A549 (cell line): ENCODE measurements at regions not wholly inside any gene's neighbourhood (a gene's known extent, or its start where the extent isn't known, plus 50 kb on each side); places are given as distances from the start of the nearest gene placed in this dataset.

Source experiments
- ATAC-seq, 2 experiments: fragments of 200-7000 bp in 1 of 2; fragments of >200 bp in 1 of 2; cut with Nextera tagmentation in 1 of 2; cut with Tn5 transposase in 1 of 2; 3 replicates each; pipeline versions ENCODE4 v1.8.0 to v1.9.1; 2018 to 2020; ENCODE audit warnings: mild to moderate bottlenecking in 1 of 2, moderate library complexity in 1 of 2
- CTCF ChIA-PET: fragments of 300-600 bp; sonication (Branson Sonifier 250); formaldehyde crosslinking; extraction: SDS; loops from one replicate; lab custom pipeline; 2021; ENCODE audit warnings: antibody characterized with exemption, inconsistent platforms; lab: Yijun Ruan, JAX
- POLR2A ChIA-PET: fragments of 350-600 bp; formaldehyde crosslinking; extraction: SDS; loops from one replicate; lab custom pipeline; 2021; ENCODE audit warnings: antibody characterized with exemption, inconsistent platforms; lab: Yijun Ruan, JAX
- DNase-seq, 2 experiments: peaks; one replicate each; pipeline versions ENCODE4 v3.0.0 to v3.0.0-alpha.2; 2011 to 2016; ENCODE audit warnings: low read depth in 1 of 2, low spot score in 1 of 2
- FAIRE-seq: peaks from 2 replicates; lab custom pipeline; 2011; peaks lifted over from hg19 to GRCh38; lab: Jason Lieb, UNC
- H3K27ac ChIP-seq, 2 experiments: fragments of >200 bp; sonication (Bioruptor Twin); formaldehyde crosslinking; 3 replicates each; pipeline ENCODE4 v1.5.1; 2016 to 2017
- H3K4me1 ChIP-seq: fragments of >200 bp; sonication (Bioruptor Twin); formaldehyde crosslinking; 3 replicates; pipeline ENCODE4 v1.6.1; 2016
- H3K4me2 ChIP-seq: fragments of >200 bp; sonication (Bioruptor Twin); formaldehyde crosslinking; 3 replicates; pipeline ENCODE4 v1.6.1; 2016
- H3K4me3 ChIP-seq: fragments of >200 bp; sonication (Bioruptor Twin); formaldehyde crosslinking; 3 replicates; pipeline ENCODE4 v1.5.1; 2016
- H3K9me3 ChIP-seq: fragments of >200 bp; sonication (Bioruptor Twin); formaldehyde crosslinking; 3 replicates; pipeline ENCODE4 v1.6.1; 2016
- CBX8 ChIP-seq: fragments of 200-600 bp; sonication (generic); IDR thresholded peaks from 2 replicates; pipeline ENCODE4 v1.6.1; 2016
- CHD2 ChIP-seq: fragments of 150-350 bp; IDR thresholded peaks from 2 replicates; pipeline ENCODE4 v1.6.1; 2014; ENCODE audit warnings: low read length; ENCODE audit not compliant: partially characterized antibody
- CHD4 ChIP-seq: fragments of 200-600 bp; sonication (generic); IDR thresholded peaks from 2 replicates; pipeline ENCODE4 v1.6.1; 2016; ENCODE audit warnings: antibody characterized with exemption, mild to moderate bottlenecking, borderline replicate concordance
- ELK1 ChIP-seq: fragments of 150-350 bp; IDR thresholded peaks from 2 replicates; pipeline ENCODE4 v1.6.1; 2014; ENCODE audit warnings: low read depth, mild to moderate bottlenecking, low read length
- FOXS1 ChIP-seq: fragments of 250-450 bp; sonication (Bioruptor Pico); IDR thresholded peaks from 2 replicates; pipeline ENCODE4 v1.5.0; 2020; ENCODE audit warnings: mild to moderate bottlenecking, moderate library complexity
- HES2 ChIP-seq: fragments of >200 bp; sonication (Bioruptor Twin); formaldehyde crosslinking; IDR thresholded peaks from 2 replicates; pipeline ENCODE4 v1.6.1; 2016
- HEYL ChIP-seq: fragments of 250-450 bp; sonication (Bioruptor Pico); IDR thresholded peaks from 2 replicates; pipeline ENCODE4 v1.8.0; 2021; ENCODE audit warnings: mild to moderate bottlenecking, moderate library complexity
- HMGXB4 ChIP-seq: fragments of 250-450 bp; sonication (Bioruptor Pico); IDR thresholded peaks from 2 replicates; pipeline ENCODE4 v1.5.0; 2021; ENCODE audit warnings: mild to moderate bottlenecking, moderate library complexity, borderline replicate concordance
- HOXB5 ChIP-seq: fragments of 250-450 bp; sonication (Bioruptor Pico); IDR thresholded peaks from 2 replicates; pipeline ENCODE4 v1.5.0; 2020; ENCODE audit warnings: mild to moderate bottlenecking, moderate library complexity
- KDM5A ChIP-seq: fragments of 200-600 bp; sonication (generic); IDR thresholded peaks from 2 replicates; pipeline ENCODE4 v1.6.1; 2016; ENCODE audit warnings: antibody characterized with exemption, mild to moderate bottlenecking
- MAZ ChIP-seq: fragments of 150-350 bp; IDR thresholded peaks from 2 replicates; pipeline ENCODE4 v1.6.1; 2014; ENCODE audit warnings: antibody characterized with exemption, low read depth, low read length, borderline replicate concordance
- NFE2L2 ChIP-seq: fragments of 150-350 bp; conservative IDR thresholded peaks from 2 replicates; pipeline ENCODE4 v1.6.1; 2014; ENCODE audit warnings: low read length
- NPAS2 ChIP-seq: fragments of 250-450 bp; sonication (Bioruptor Pico); IDR thresholded peaks from 2 replicates; pipeline ENCODE4 v1.8.0; 2022; ENCODE audit warnings: mild to moderate bottlenecking, moderate library complexity, borderline replicate concordance
- RAD21 ChIP-seq, 2 experiments: fragments of >200 bp in 1 of 2; sonication (Bioruptor Twin) in 1 of 2; formaldehyde crosslinking in 1 of 2; IDR thresholded peaks in 1 of 2; conservative IDR thresholded peaks in 1 of 2; 2 replicates in 1 of 2; 3 replicates in 1 of 2; pipeline ENCODE4 v1.6.1; 2012 to 2018; ENCODE audit warnings: inconsistent platforms in 1 of 2
- RARB ChIP-seq: fragments of 250-450 bp; sonication (Bioruptor Pico); IDR thresholded peaks from 2 replicates; pipeline ENCODE4 v1.8.0; 2021; ENCODE audit warnings: mild to moderate bottlenecking, moderate library complexity
- RFX5 ChIP-seq: fragments of 450-650 bp; IDR thresholded peaks from 2 replicates; pipeline ENCODE4 v1.7.1; 2014; ENCODE audit warnings: antibody characterized with exemption, mild to moderate bottlenecking, moderate library complexity
- RNF2 ChIP-seq: fragments of 200-600 bp; sonication (generic); IDR thresholded peaks from 2 replicates; pipeline ENCODE4 v1.6.1; 2016; ENCODE audit warnings: low read depth, mild to moderate bottlenecking, antibody characterized with exemption, moderate library complexity, borderline replicate concordance
- SMC3 ChIP-seq: fragments of >200 bp; sonication (Bioruptor Twin); formaldehyde crosslinking; IDR thresholded peaks from 3 replicates; pipeline ENCODE4 v1.6.1; 2018; ENCODE audit warnings: inconsistent platforms
- TFCP2L1 ChIP-seq: fragments of 250-450 bp; sonication (Bioruptor Pico); IDR thresholded peaks from 2 replicates; pipeline ENCODE4 v1.5.0; 2021; ENCODE audit warnings: mild to moderate bottlenecking
- TP53 ChIP-seq: fragments of 250-450 bp; sonication (Bioruptor Pico); IDR thresholded peaks from 2 replicates; pipeline ENCODE4 v1.5.0; 2021; ENCODE audit warnings: mild to moderate bottlenecking, moderate library complexity
- ZC3H11A ChIP-seq: fragments of 450-650 bp; IDR thresholded peaks from 2 replicates; pipeline ENCODE4 v1.6.1; 2014; ENCODE audit warnings: antibody characterized with exemption, mild to moderate bottlenecking
- ZNF302 ChIP-seq: fragments of 250-450 bp; sonication (Bioruptor Pico); IDR thresholded peaks from 2 replicates; pipeline ENCODE4 v1.9.0; 2021; ENCODE audit warnings: inconsistent platforms, mild to moderate bottlenecking, moderate library complexity
- WGBS: methylation state at CpG from one replicate; pipeline ENCODE4 v1.1.6; 2017; ENCODE audit errors: missing lambda C conversion rate; 5-methylcytosine and 5-hydroxymethylcytosine counted together
- TF ChIP-seq, protein P1 (sequence below): IDR thresholded peaks from 2 replicates; pipeline ENCODE4 v1.6.1; 2012
- TF ChIP-seq, protein P2 (sequence below): IDR thresholded peaks from 2 replicates; pipeline ENCODE4 v1.6.1; 2012; ENCODE audit warnings: low read depth, borderline replicate concordance
- TF ChIP-seq, protein P3 (sequence below): fragments of 200-600 bp; sonication (generic); IDR thresholded peaks from 2 replicates; pipeline ENCODE4 v1.6.1; 2016; ENCODE audit warnings: antibody characterized with exemption, mild to moderate bottlenecking, moderate library complexity
- TF ChIP-seq, protein P4 (sequence below): fragments of >200 bp; sonication (Bioruptor Twin); formaldehyde crosslinking; IDR thresholded peaks from 3 replicates; pipeline ENCODE4 v1.6.1; 2016

- CTCF ChIA-PET, result no interaction called here
- FAIRE-seq (no peak), DNase-seq (no peak), ATAC-seq (no peak)
- TF ChIP-seq HES2, result no peak
- no peak for TF ChIP-seq CHD4
- TF ChIP-seq KDM5A, result no peak
- TF ChIP-seq RFX5, result no peak
- TF ChIP-seq MAZ, result no peak
- TF ChIP-seq, protein P1, sequence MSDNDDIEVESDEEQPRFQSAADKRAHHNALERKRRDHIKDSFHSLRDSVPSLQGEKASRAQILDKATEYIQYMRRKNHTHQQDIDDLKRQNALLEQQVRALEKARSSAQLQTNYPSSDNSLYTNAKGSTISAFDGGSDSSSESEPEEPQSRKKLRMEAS, result no peak
- no peak for TF ChIP-seq ZC3H11A
- no peak for TF ChIP-seq CHD2
- no peak for TF ChIP-seq NFE2L2
- no peak for TF ChIP-seq ZNF302 (CRISPR knock-in tag)
- TF ChIP-seq SMC3, result no peak
- TF ChIP-seq RNF2, result no peak
- TF ChIP-seq, protein P2, sequence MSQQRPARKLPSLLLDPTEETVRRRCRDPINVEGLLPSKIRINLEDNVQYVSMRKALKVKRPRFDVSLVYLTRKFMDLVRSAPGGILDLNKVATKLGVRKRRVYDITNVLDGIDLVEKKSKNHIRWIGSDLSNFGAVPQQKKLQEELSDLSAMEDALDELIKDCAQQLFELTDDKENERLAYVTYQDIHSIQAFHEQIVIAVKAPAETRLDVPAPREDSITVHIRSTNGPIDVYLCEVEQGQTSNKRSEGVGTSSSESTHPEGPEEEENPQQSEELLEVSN, result no peak
- no peak for TF ChIP-seq ELK1
- TF ChIP-seq, protein P3, sequence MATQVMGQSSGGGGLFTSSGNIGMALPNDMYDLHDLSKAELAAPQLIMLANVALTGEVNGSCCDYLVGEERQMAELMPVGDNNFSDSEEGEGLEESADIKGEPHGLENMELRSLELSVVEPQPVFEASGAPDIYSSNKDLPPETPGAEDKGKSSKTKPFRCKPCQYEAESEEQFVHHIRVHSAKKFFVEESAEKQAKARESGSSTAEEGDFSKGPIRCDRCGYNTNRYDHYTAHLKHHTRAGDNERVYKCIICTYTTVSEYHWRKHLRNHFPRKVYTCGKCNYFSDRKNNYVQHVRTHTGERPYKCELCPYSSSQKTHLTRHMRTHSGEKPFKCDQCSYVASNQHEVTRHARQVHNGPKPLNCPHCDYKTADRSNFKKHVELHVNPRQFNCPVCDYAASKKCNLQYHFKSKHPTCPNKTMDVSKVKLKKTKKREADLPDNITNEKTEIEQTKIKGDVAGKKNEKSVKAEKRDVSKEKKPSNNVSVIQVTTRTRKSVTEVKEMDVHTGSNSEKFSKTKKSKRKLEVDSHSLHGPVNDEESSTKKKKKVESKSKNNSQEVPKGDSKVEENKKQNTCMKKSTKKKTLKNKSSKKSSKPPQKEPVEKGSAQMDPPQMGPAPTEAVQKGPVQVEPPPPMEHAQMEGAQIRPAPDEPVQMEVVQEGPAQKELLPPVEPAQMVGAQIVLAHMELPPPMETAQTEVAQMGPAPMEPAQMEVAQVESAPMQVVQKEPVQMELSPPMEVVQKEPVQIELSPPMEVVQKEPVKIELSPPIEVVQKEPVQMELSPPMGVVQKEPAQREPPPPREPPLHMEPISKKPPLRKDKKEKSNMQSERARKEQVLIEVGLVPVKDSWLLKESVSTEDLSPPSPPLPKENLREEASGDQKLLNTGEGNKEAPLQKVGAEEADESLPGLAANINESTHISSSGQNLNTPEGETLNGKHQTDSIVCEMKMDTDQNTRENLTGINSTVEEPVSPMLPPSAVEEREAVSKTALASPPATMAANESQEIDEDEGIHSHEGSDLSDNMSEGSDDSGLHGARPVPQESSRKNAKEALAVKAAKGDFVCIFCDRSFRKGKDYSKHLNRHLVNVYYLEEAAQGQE, result no peak
- no peak for TF ChIP-seq HMGXB4 (CRISPR knock-in tag)
- TF ChIP-seq RAD21 (conservative IDR thresholded peaks at IDR 0.05 in 1 of 2, IDR thresholded peaks at IDR 0.05 in 1 of 2), result no peak
- no peak for TF ChIP-seq RARB
- no peak overlapping the region for H3K4me3 ChIP-seq
- POLR2A ChIA-PET, result no interaction called here
- no peaks in the 10 kb centered on the region for H3K9me3 ChIP-seq
- no peak overlapping the region for H3K4me2 ChIP-seq
- H3K27ac ChIP-seq, result no peak overlapping the region
- H3K4me1 ChIP-seq, result no peaks in the 10 kb centered on the region
Measured at GRCh38 chr18:44392933-44393332, 287.8 kb upstream of the SETBP1 start.

DNA sequence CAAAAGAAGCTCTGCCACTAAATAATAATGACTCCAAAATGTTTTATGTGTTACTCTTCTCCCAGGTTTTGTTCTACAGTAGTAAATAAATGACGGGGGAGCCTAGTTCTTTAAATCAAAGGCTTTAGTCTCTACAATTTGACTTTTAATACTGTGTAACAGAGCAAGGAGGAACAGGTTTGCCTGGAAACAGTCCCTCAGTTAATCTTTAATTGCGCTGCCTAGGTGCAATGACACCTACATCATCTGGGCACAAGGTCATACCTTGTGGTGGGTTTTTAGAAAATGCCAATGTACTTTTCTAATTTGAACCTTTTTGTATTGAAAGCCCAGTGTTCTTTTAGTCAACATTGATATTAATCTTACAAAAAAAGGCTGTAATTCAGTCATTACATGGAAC is 287.3 kb upstream of the SETBP1 start:
- no peaks in the 10 kb centered on the region for H3K9me3 ChIP-seq
- TF ChIP-seq RNF2 (no peak), TFCP2L1 (no peak), HEYL (CRISPR knock-in tag) (no peak), FOXS1 (CRISPR knock-in tag) (no peak), KDM5A (no peak), RFX5 (no peak), ZC3H11A (no peak), NPAS2 (CRISPR knock-in tag) (no peak), HOXB5 (CRISPR knock-in tag) (no peak), CBX8 (no peak), TP53 (no peak)
- TF ChIP-seq, protein P4, sequence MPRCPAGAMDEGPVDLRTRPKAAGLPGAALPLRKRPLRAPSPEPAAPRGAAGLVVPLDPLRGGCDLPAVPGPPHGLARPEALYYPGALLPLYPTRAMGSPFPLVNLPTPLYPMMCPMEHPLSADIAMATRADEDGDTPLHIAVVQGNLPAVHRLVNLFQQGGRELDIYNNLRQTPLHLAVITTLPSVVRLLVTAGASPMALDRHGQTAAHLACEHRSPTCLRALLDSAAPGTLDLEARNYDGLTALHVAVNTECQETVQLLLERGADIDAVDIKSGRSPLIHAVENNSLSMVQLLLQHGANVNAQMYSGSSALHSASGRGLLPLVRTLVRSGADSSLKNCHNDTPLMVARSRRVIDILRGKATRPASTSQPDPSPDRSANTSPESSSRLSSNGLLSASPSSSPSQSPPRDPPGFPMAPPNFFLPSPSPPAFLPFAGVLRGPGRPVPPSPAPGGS, result no peak
- WGBS, result 18% methylated on average over 2 of the region's 2 CpGs
- CTCF ChIA-PET, result no interaction called here
- no peak overlapping the region for H3K4me2 ChIP-seq
- no peaks in the 10 kb centered on the region for H3K4me1 ChIP-seq
- no peak overlapping the region for H3K27ac ChIP-seq
- POLR2A ChIA-PET, result no interaction called here
- H3K4me3 ChIP-seq, result no peak overlapping the region
- no peak for ATAC-seq
- no peak for DNase-seq
- no peak for FAIRE-seq
